ENCODE measurements at regions not wholly inside any gene's neighbourhood (a gene's known extent, or its start where the extent isn't known, plus 50 kb on each side); places are given as distances from the start of the nearest gene placed in this dataset.

DNA sequence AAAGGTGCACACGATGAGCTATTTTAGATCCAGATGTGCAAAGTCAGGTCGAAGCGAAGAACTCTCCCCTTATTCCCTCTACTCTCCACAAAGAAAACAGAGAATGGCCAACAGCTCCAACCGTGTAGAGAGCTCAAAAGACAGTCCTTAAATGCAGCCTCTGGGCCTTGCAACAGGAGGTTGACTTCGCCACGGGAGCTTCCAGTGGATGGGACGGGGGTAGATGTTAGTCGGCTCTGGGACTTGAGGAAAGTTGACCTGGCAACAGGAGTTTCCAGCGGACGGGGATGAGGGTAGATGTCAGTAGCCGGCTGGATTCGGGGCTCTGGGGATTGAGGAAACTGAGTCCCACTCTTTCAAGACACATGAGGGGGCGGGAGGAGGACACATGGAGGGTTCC is 450.4 kb downstream of the BRD1 start:
- no peak for DNase-seq

DNA sequence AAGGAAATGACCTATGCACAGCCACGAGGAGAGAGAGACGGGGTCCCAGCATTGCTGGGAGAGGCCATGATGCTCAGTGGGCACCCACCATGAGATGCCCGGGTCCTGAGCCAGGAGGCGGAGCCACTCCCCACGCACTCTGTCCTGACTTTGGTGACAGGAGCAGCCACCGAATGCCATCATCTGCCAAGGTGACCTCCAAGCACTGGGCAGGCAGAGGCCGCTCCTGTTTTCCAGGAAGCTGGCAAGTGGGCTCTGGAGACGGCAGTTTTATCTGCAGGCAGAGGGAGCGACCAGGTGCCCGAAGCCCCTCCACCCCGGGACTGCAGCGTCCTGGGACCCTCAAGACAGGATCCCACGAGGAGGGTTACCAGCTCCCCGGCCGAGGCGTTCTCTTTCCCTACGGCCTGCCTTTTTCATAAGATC is 453.9 kb downstream of the BRD1 start:
- no peak for DNase-seq

- DNase-seq: no peak
Observed at GRCh38 chr22:49373289-49373666, 454.4 kb downstream of the BRD1 start.

DNA sequence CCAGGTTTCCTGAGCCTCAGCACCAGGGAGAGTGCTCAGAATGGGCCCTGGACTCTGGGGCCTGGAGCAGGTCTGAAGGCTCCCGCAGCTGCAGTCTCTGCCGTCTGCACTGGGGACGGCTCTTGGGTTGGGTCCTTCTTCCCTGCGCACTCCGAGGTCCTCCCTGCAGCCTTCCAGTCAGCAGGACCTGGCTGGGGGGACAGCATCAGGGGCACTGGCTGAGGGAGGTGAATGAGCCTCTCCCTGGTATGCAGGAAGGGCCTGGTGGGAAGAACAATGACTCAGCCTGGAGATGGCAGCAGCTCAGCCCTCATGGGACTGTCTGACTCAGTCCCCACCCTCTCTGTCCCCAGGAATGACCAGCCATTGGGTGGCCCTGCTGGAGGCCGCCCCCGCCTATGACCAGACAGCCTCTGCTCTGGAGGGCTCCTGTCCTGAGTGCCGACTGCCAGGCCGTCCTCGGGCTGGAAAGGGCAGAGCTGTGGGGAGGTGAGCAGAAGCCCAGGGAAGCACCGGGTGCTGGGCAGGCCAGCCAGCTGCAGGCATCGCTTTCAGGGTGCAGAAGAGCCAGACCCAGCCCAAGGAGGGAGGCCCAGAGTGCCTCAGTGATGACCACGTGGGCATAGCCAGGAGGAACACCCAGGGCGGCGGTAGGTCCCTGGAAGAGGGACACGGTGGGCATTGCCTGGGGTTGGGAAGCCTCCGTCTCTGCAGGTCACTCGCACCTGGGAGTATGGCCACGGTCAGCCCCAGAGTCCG is 455.0 kb downstream of the BRD1 start:
- DNase-seq: no peak

DNA sequence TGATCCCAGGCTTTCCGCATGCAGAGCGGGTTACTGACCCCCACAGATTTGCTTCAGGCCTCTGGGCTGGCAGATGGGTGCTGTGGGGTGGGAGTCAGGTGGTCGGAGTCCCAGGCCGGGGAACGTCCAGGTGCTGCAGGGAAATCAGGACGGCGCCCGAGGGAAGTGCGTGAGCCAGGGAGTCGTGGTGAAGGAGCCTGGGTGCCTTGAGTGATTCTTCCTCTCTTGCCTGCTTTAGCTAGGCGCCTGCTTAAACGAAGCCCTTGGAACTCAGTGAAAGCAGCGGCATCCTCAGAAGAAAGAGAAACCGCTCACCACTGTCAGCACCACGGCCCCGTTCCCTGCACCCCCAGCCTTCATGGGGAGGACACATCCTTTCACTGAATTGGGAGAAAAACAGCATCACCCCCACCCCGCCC is 455.6 kb downstream of the BRD1 start:
- no peak for DNase-seq

DNA sequence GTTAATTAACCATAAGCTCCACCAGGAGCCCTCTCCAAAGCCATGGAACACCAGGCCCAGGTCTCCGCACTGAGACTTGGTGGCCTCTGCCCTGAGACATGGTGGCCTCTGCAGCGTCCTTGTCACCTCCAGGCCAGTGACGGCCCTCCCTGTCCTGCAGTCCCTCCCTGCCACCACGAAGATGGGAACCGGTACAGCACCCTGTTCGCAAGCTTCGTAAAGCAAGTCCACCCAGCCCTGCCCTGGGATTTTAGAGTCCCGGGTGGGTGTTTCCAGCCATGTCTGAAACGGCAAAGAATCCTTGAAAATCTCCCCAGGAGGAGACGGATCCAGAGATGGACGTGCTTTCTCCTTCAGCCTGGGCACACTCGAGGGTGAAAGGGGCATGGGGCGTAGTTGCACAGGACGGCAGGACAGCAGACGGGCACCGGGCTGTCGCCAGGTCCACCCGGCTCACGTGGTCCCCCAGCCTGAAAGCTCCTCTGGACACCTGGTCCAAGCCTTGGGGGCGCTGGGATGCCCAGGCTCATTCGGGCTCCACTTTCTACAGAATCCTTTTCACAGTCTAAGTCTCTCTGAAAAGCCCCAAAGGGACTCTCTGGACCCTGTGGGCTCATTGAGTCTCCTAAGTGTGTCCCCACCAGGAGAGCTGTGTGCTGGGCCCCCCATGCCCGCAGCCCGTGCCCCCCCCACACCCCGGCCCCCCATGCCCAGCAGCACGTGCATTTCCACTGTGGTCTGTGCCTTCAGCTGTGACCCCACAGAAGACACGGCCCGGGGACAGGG is 456.2 kb downstream of the BRD1 start:
- no peak for DNase-seq

DNA sequence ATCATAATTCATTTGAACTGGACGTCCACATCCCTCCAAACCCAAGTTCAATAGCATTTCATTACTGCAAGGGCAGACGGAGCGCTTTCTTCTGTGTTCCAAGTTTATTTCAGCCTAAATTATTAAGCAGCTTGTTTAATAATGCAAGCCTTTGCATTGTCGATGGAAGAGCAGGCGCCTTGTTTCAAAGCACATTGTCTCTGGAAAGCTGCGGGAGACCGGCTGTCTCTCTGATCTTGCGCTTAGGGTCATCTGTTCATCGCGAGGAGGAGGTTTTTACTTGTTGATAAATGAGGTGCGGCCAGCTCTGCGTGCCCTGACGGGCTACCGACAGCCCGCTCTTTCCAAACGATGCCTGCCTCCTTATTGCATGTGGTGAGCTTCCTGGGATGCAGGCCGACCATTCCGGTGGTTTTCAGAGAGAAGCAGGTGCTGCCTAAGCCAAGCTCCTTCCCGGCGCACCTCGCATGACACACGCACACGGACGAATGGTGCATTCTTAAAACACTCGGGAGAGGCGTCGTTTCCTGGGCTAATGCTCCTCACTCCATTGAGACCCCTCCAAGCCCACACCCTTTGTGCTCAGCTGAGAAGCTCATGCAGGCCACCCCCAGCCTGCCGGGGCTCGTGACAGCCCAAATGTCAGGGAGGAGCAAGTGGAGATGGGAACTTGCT is 456.9 kb downstream of the BRD1 start:
- DNase-seq: no peak

DNA sequence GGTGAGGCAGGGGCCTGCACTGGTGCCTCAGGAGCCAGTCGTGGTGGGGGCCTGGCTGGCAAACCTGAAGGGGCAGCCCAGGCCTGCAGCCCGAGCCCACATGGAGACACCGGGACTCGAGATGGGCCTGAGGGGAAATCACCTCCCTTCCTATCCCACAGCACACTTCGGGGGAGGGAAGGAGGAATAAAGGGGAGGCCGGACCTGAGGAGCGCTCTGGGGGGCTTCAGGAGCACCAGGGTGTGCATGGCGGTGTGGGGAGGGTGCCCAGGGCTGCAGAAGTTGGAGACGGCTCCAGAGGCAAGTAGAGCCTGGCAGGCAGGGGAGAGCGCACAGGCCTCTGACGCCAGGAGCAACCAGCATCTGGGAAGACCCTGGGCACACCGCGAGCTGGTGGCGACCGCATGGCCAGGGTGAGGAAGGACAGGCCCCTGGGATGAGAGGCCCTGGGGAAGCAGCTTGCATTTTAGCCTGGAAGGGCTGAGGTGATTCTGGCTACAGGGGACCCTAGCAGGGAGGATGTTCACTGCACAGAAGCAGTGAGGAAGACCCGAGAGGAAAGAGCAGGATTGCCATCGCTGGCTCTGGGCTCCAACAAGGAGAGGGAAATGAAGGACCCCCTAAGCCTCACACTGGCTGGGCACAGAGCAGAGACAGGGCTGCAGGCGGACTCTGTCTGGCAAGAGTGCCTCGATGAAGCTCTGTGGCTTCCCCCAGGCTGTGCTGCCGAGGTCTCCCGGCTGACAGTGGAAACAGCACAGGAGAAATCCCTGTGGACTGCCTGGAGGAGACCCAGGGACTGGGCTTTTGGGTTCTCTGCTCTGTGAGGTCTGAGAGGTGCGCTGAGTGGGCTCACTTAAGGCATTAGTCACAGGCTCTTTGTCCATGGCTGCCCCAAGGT is 457.7 kb downstream of the BRD1 start:
- DNase-seq: no peak

- no peak for DNase-seq
Observed at GRCh38 chr22:49368976-49369725, 458.5 kb downstream of the BRD1 start.

GRCh38 chr22:49368221-49368975 is 459.3 kb downstream of the BRD1 start:
- no peak for DNase-seq

DNA sequence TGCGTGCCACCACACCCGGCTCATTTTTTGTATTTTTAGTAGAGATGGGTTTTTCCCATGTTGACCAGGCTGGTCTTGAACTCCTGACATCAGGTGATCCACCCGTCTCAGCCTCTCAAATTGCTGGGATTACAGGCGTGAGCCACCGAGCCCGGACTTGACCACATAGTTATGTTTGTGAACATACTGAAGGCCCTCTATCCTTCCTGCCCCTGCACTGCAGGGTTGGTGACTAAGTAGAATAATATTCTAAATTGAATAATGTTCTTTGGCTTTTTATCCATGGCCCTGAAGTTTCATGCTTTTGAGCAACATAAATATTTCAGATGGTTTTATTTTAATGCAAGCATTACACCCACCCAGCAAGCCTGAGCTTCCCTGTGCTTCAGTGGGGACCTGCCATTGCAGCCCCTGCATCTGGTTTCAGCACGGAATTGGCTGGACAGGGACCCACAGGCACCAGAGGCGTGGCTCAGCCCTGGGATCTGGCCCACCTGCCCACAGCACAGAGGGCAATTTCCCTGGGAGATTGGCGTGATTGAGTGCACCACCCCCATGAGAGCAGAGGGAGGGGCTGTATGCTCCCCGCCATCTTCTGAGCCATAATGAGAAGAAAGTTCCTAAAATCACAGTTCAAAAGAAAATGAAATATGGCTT is 460.5 kb downstream of the BRD1 start:
- DNase-seq: no peak

GRCh38 chr22:49366437-49366836 is 461.2 kb downstream of the BRD1 start:
- DNase-seq: no peak

DNA sequence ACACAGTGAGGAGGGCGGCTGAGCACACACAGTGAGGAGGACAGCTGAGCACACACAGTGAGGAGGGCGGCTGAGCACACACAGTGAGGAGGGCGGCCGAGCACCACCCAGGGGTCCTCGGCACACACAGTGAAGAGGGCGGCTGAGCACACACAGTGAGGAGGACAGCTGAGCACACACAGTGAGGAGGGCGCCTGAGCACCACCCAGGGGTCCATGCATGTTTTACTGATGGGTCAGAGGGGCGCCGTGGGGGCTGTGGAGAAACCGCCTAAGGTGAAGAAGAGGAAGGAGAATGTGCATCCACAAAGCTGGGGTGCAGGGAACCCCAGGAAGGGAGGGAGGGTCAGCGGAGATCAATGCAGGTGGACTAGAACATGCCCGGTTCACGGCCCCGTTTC is 461.8 kb downstream of the BRD1 start:
- no peak for DNase-seq

DNA sequence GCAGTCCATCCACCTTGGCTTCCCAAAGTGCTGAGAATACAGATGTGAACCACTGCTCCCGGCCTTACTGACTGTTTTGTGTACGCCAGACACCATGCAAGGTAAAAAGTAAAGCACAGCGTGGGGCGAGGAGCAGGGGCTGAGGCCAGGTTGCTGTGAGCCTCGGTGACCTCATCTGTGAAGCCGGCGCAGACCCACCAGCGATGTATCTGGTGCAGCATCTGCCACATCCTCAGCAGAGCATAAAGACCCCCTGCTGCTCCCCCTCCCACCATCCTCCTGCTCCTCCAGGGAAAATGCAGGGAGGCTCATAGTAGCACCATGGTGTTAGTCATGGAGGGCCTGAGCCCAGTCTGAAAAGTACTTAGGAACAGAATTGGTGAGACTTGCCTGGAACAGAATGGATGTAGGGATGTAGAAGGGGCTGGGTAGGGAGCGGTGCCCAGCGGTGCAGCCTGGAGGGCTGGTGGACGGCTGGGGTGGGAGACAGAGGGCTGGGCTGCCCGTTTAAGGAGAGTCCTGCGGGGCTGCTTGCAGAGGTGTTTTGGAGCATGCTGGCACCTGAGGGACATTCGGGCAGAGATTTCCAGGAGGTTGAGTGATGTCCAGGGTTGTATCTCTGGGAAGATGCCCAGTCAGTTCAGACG is 462.4 kb downstream of the BRD1 start:
- DNase-seq: no peak

DNA sequence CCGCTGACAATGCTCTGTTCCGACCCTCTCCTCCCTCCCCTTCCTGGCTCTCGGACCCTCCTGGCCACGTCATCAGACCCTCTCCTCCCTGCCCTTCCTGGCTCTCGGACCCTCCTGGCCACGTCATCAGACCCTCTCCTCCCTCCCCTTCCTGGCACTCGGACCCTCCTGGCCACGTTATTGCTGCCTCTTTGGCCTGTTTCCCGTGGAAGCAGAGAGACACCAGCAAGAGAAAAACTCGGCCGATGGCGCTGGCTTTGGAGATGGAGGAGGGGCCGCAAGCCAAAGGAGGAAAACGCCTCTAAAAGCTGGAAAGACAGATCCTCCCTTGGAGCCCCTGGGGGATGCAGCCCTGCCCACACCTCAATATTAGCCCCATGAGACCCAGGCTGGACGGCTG is 463.3 kb downstream of the BRD1 start:
- no peak for DNase-seq

- DNase-seq: no peak
Observed at GRCh38 chr22:49363526-49364230, 464.0 kb downstream of the BRD1 start.

DNA sequence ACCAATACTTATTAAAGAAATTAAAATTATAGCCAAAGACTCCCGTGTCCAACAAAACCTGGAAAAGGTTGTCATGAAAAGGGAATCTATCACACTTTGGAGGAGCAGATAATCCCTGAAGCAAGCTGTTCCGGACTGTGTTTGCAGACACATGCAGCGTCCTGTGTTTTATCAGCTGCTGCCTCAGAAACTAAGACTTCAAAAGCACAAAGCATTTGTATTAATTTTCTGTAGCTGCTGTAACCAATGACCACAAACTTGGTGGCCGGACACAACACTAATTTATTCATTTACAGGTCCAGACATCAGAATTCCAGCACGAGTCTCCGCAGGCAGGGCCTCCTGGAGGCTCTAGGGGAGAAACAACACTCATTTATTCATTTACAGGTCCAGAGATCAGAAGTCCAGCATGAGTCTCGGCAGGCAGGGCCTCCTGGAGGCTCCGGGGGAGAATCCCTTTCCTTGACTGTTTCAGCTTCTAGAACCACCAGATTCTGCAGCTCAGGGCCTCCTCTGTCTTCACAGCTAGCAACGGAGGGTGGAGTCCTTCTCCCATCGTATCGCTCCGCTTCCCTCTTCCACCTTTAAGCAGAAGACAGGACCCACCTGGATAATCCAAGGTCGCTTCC is 465.3 kb downstream of the BRD1 start:
- no peak for DNase-seq

DNA sequence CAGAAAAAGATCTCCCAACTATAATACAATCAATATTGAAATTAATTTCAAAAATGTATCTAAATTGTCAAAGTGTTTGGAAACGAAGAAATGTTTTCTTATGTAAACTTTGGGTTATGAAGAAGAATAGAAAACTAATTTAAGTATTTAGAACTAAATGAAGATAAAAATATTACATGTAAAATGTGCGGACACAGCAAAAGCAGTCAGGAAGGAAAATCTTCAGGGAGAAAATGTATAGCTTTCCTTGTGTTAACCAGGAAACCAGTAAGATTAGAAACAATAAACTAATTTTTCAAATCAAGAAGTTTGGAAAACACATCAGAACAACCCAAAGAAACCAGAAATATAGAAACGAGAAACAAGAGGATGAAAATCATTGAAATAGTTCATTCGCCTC is 466.5 kb downstream of the BRD1 start:
- DNase-seq: no peak

- DNase-seq: no peak
Observed at GRCh38 chr22:49360746-49361145, 466.9 kb downstream of the BRD1 start.
